Dedifferentiated amniotic fluid mesenchymal stem cell (primary cell): ENCODE measurements at regions not wholly inside any gene's neighbourhood (a gene's known extent, or its start where the extent isn't known, plus 50 kb on each side); places are given as distances from the start of the nearest gene placed in this dataset.
"Not testable (repeated sequence)": the region's sequence is repeated elsewhere in the genome, so short reads cannot be mapped to it uniquely, and the experiment has no call there.

ENCODE experiments used
- DNase-seq: peaks from one replicate; pipeline ENCODE4 v3.0.0-alpha.2; 2016; ENCODE audit errors: extremely low spot score

GRCh38 chr4:27728892-27729291 lies 868.3 kb downstream of the STIM2 start:
- no peak for DNase-seq

GRCh38 chr4:27742816-27743215 lies 882.2 kb downstream of the STIM2 start:
- no peak for DNase-seq

- no peak for DNase-seq
Measured at GRCh38 chr4:27759611-27760575, 899.3 kb downstream of the STIM2 start.

GRCh38 chr4:27763830-27764525 lies 903.3 kb downstream of the STIM2 start:
- DNase-seq, result no peak

GRCh38 chr4:27764526-27764837 lies 903.8 kb downstream of the STIM2 start:
- no peak for DNase-seq

- no peak for DNase-seq
Measured at GRCh38 chr4:27770895-27771294, 910.3 kb downstream of the STIM2 start.

GRCh38 chr4:27775156-27775555 lies 914.5 kb downstream of the STIM2 start:
- no peak for DNase-seq

GRCh38 chr4:27779827-27780226 lies 919.2 kb downstream of the STIM2 start:
- no peak for DNase-seq

GRCh38 chr4:27787195-27787594 lies 926.6 kb downstream of the STIM2 start:
- DNase-seq, result no peak

GRCh38 chr4:27789773-27790172 lies 929.1 kb downstream of the STIM2 start:
- peak; percentile 63 for DNase-seq

GRCh38 chr4:27790911-27791310 lies 930.3 kb downstream of the STIM2 start:
- no peak for DNase-seq

- DNase-seq, result no peak
Measured at GRCh38 chr4:27791640-27792039, 931.0 kb downstream of the STIM2 start.

GRCh38 chr4:27807207-27807606 lies 946.6 kb downstream of the STIM2 start:
- no peak for DNase-seq

GRCh38 chr4:27811948-27812347 lies 951.3 kb downstream of the STIM2 start:
- DNase-seq, result no peak

GRCh38 chr4:27813226-27813625 lies 952.6 kb downstream of the STIM2 start:
- not testable (repeated sequence) for DNase-seq

- DNase-seq, result not testable (repeated sequence)
Measured at GRCh38 chr4:27813699-27814425, 953.2 kb downstream of the STIM2 start.

GRCh38 chr4:27819246-27819645 lies 958.6 kb downstream of the STIM2 start:
- DNase-seq, result peak; percentile 62

GRCh38 chr4:27828843-27829242 lies 968.2 kb downstream of the STIM2 start:
- no peak for DNase-seq

- no peak for DNase-seq
Measured at GRCh38 chr4:27830251-27830650, 969.6 kb downstream of the STIM2 start.

- no peak for DNase-seq
Measured at GRCh38 chr4:27835851-27836250, 975.2 kb downstream of the STIM2 start.

GRCh38 chr4:27836523-27836922 lies 975.9 kb downstream of the STIM2 start:
- DNase-seq, result peak; percentile 75

- DNase-seq, result no peak
Measured at GRCh38 chr4:27843776-27844175, 983.1 kb downstream of the STIM2 start.
